GM12878 (cell line): ENCODE measurements at regions not wholly inside any gene's neighbourhood (a gene's known extent, or its start where the extent isn't known, plus 50 kb on each side); places are given as distances from the start of the nearest gene placed in this dataset.

Experiments
- CUX1 ChIP-seq: IDR thresholded peaks from 2 replicates; pipeline ENCODE4 v1.6.1; 2012; ENCODE audit warnings: improper control_type of control experiment, low read depth, low read length; ENCODE audit not compliant: insufficient replicate concordance
- JUND ChIP-seq: IDR thresholded peaks from 2 replicates; pipeline ENCODE4 v1.6.1; 2012; ENCODE audit warnings: low read depth, mild to moderate bottlenecking, low read length, improper control_type of control experiment, moderate library complexity
- RAD51 ChIP-seq: fragments of 450-650 bp; IDR thresholded peaks from 2 replicates; pipeline ENCODE4 v1.6.1; 2016; ENCODE audit warnings: moderate library complexity, mild to moderate bottlenecking, inconsistent platforms
- RCOR1 ChIP-seq: conservative IDR thresholded peaks from 2 replicates; pipeline ENCODE4 v1.6.1; 2012; ENCODE audit warnings: low read depth, low read length, improper control_type of control experiment
- TF ChIP-seq, protein P1 (sequence below), 3 experiments: IDR thresholded peaks in 2 of 3; conservative IDR thresholded peaks in 1 of 3; 2 replicates each; pipeline ENCODE4 v1.5.1; 2011; ENCODE audit warnings: low read depth in 3 of 3, low read length in 3 of 3, mild to moderate bottlenecking in 3 of 3, control low read depth in 2 of 3, moderate library complexity in 2 of 3, inconsistent platforms in 1 of 3, mixed read lengths in 1 of 3; ENCODE audit not compliant: control insufficient read depth in 2 of 3, insufficient read depth in 1 of 3; ENCODE audit errors: extremely low read depth in 1 of 3
- TF ChIP-seq, protein P2 (sequence below): IDR thresholded peaks from 2 replicates; pipeline ENCODE4 v1.6.1; 2012; ENCODE audit warnings: mild to moderate bottlenecking, low read depth, low read length
- TF ChIP-seq, protein P3 (sequence below): IDR thresholded peaks from 2 replicates; pipeline ENCODE4 v1.6.1; 2011; ENCODE audit warnings: low read depth, mild to moderate bottlenecking, low read length, moderate library complexity, borderline replicate concordance; ENCODE audit errors: extremely low read depth
- TF ChIP-seq, protein P4 (sequence below): IDR thresholded peaks from 2 replicates; pipeline ENCODE4 v1.6.1; 2011; ENCODE audit warnings: low read depth, low read length, improper control_type of control experiment, borderline replicate concordance
- TF ChIP-seq, protein P5 (sequence below): IDR thresholded peaks from 2 replicates; pipeline ENCODE4 v1.6.1; 2012; ENCODE audit warnings: low read length, inconsistent platforms

DNA sequence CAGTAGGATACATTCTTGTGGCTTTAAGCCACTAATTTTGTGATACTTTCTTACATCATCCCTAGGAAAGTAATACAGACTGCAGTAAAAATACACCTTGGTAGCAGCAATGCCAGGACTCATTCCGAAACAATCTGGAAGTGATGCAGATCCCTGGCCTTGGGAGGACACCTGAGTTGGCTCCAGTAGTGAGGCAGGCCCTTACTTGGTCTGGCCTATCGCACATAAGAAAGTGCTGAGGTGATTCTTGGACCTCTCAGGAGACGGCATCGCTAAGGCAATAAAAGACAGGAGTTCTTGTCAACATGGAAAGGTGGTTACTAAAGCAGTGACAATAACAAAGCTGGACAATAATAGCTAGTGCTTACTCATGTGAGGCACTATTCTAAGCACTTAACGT lies 126.5 kb downstream of the SUCNR1 start:
- TF ChIP-seq, protein P1, sequence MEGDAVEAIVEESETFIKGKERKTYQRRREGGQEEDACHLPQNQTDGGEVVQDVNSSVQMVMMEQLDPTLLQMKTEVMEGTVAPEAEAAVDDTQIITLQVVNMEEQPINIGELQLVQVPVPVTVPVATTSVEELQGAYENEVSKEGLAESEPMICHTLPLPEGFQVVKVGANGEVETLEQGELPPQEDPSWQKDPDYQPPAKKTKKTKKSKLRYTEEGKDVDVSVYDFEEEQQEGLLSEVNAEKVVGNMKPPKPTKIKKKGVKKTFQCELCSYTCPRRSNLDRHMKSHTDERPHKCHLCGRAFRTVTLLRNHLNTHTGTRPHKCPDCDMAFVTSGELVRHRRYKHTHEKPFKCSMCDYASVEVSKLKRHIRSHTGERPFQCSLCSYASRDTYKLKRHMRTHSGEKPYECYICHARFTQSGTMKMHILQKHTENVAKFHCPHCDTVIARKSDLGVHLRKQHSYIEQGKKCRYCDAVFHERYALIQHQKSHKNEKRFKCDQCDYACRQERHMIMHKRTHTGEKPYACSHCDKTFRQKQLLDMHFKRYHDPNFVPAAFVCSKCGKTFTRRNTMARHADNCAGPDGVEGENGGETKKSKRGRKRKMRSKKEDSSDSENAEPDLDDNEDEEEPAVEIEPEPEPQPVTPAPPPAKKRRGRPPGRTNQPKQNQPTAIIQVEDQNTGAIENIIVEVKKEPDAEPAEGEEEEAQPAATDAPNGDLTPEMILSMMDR (IDR thresholded peaks at IDR 0.05 in 2 of 3, conservative IDR thresholded peaks at IDR 0.05 in 1 of 3; ENCODE audit: control insufficient read depth in 2 of 3, extremely low read depth in 1 of 3, insufficient read depth in 1 of 3, low read depth in 3 of 3, low read length in 3 of 3), result no peak
- TF ChIP-seq, protein P2, sequence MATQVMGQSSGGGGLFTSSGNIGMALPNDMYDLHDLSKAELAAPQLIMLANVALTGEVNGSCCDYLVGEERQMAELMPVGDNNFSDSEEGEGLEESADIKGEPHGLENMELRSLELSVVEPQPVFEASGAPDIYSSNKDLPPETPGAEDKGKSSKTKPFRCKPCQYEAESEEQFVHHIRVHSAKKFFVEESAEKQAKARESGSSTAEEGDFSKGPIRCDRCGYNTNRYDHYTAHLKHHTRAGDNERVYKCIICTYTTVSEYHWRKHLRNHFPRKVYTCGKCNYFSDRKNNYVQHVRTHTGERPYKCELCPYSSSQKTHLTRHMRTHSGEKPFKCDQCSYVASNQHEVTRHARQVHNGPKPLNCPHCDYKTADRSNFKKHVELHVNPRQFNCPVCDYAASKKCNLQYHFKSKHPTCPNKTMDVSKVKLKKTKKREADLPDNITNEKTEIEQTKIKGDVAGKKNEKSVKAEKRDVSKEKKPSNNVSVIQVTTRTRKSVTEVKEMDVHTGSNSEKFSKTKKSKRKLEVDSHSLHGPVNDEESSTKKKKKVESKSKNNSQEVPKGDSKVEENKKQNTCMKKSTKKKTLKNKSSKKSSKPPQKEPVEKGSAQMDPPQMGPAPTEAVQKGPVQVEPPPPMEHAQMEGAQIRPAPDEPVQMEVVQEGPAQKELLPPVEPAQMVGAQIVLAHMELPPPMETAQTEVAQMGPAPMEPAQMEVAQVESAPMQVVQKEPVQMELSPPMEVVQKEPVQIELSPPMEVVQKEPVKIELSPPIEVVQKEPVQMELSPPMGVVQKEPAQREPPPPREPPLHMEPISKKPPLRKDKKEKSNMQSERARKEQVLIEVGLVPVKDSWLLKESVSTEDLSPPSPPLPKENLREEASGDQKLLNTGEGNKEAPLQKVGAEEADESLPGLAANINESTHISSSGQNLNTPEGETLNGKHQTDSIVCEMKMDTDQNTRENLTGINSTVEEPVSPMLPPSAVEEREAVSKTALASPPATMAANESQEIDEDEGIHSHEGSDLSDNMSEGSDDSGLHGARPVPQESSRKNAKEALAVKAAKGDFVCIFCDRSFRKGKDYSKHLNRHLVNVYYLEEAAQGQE, result no peak
- no peak for TF ChIP-seq JUND
- TF ChIP-seq, protein P3, sequence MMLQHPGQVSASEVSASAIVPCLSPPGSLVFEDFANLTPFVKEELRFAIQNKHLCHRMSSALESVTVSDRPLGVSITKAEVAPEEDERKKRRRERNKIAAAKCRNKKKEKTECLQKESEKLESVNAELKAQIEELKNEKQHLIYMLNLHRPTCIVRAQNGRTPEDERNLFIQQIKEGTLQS, result no peak
- TF ChIP-seq CUX1, result no peak
- no peak for TF ChIP-seq RCOR1
- TF ChIP-seq, protein P4, sequence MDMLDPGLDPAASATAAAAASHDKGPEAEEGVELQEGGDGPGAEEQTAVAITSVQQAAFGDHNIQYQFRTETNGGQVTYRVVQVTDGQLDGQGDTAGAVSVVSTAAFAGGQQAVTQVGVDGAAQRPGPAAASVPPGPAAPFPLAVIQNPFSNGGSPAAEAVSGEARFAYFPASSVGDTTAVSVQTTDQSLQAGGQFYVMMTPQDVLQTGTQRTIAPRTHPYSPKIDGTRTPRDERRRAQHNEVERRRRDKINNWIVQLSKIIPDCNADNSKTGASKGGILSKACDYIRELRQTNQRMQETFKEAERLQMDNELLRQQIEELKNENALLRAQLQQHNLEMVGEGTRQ, result no peak
- TF ChIP-seq, protein P5, sequence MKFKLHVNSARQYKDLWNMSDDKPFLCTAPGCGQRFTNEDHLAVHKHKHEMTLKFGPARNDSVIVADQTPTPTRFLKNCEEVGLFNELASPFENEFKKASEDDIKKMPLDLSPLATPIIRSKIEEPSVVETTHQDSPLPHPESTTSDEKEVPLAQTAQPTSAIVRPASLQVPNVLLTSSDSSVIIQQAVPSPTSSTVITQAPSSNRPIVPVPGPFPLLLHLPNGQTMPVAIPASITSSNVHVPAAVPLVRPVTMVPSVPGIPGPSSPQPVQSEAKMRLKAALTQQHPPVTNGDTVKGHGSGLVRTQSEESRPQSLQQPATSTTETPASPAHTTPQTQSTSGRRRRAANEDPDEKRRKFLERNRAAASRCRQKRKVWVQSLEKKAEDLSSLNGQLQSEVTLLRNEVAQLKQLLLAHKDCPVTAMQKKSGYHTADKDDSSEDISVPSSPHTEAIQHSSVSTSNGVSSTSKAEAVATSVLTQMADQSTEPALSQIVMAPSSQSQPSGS, result no peak
- TF ChIP-seq RAD51, result no peak
